Activated CD8-positive, alpha-beta memory T cell treated with anti-CD3 and anti-CD28 coated beads, Interleukin-2, amount 10 ng/mL, durations not matched to agents 7 days and 5 days (primary cell): ENCODE measurements at regions not wholly inside any gene's neighbourhood (a gene's known extent, or its start where the extent isn't known, plus 50 kb on each side); places are given as distances from the start of the nearest gene placed in this dataset.

Experiments
- ATAC-seq: fragments of 150-1000 bp; cut with Tn5 transposase; one replicate; pipeline ENCODE4 v1.10.0; 2021; ENCODE audit warnings: moderate library complexity
- CTCF ChIA-PET: fragments of 350-600 bp; sonication (Branson Sonifier 250); formaldehyde crosslinking; loops from one replicate; lab custom pipeline; 2021; ENCODE audit warnings: antibody characterized with exemption; lab: Charles Lee
- DNase-seq: peaks from one replicate; pipeline ENCODE4 v3.0.0-alpha.2; 2020
- H3K27ac Mint-ChIP-seq: one replicate; pipeline ENCODE4 v1.8.0; 2021; ENCODE audit warnings: mild to moderate bottlenecking, mixed read lengths
- H3K27me3 Mint-ChIP-seq: one replicate; pipeline ENCODE4 v1.8.0; 2021; ENCODE audit warnings: mixed read lengths
- H3K36me3 Mint-ChIP-seq: one replicate; pipeline ENCODE4 v1.8.0; 2021; ENCODE audit warnings: mild to moderate bottlenecking, mixed read lengths
- H3K4me1 Mint-ChIP-seq: one replicate; pipeline ENCODE4 v1.8.0; 2021; ENCODE audit warnings: mixed read lengths
- H3K4me3 Mint-ChIP-seq: one replicate; pipeline ENCODE4 v1.8.0; 2021; ENCODE audit warnings: mild to moderate bottlenecking, moderate library complexity, mixed read lengths
- H3K9me3 Mint-ChIP-seq: one replicate; pipeline ENCODE4 v1.8.0; 2022; ENCODE audit warnings: low read depth, mixed read lengths

- Mint-ChIP-seq H3K27me3 (peaks cover 19% of the 10 kb centered on the region), H3K4me3 (no peak overlapping the region), H3K9me3 (peaks cover 5% of the 10 kb centered on the region), H3K27ac (peak overlapping the region; percentile 92), H3K4me1 (peaks cover 55% of the 10 kb centered on the region), H3K36me3 (peaks cover 45% of the 10 kb centered on the region)
- DNase-seq, result no peak
- peak; percentile 95 for ATAC-seq
- CTCF ChIA-PET, result interaction anchor here (1.0 kb wide), 1 partner anchor 422 kb away, joined by 4 read pairs; the partner anchor contains the start of gene TRIB2
These were observed 422.9 kb upstream of the TRIB2 start for GRCh38 chr2:12293874-12294273.

GRCh38 chr2:12295856-12296519 is 420.7 kb upstream of the TRIB2 start:
- CTCF ChIA-PET, result interaction anchor here (0.6 to 1.5 kb wide), 5 partner anchors 14 to 433 kb away, joined by 3 to 4 read pairs (median 3); partner anchors contain the start of gene TRIB2
- Mint-ChIP-seq H3K4me1 (peaks cover 55% of the 10 kb centered on the region), H3K27ac (peak overlapping the region; percentile 62), H3K9me3 (peaks cover 5% of the 10 kb centered on the region), H3K36me3 (peaks cover 39% of the 10 kb centered on the region), H3K4me3 (no peak overlapping the region), H3K27me3 (peaks cover 11% of the 10 kb centered on the region)
- ATAC-seq (no peak), DNase-seq (no peak)

- H3K36me3 Mint-ChIP-seq, result peaks cover 32% of the 10 kb centered on the region
- ATAC-seq (no peak), DNase-seq (no peak)
- H3K27me3 Mint-ChIP-seq, result peaks cover 6% of the 10 kb centered on the region
- peaks cover 53% of the 10 kb centered on the region for H3K4me1 Mint-ChIP-seq
- H3K9me3 Mint-ChIP-seq, result peaks cover 3% of the 10 kb centered on the region
- H3K4me3 Mint-ChIP-seq, result no peak overlapping the region
- CTCF ChIA-PET, result interaction anchor here (1.0 to 1.5 kb wide), 2 partner anchors 23 to 420 kb away, joined by 3 to 4 read pairs; partner anchors contain the start of gene TRIB2
- H3K27ac Mint-ChIP-seq, result no peak overlapping the region
These were observed 419.8 kb upstream of the TRIB2 start for GRCh38 chr2:12296915-12297314.

GRCh38 chr2:12298352-12298751 is 418.4 kb upstream of the TRIB2 start:
- peaks cover 57% of the 10 kb centered on the region for H3K4me1 Mint-ChIP-seq
- H3K27me3 Mint-ChIP-seq, result peaks cover 6% of the 10 kb centered on the region
- CTCF ChIA-PET, result no interaction called here
- H3K9me3 Mint-ChIP-seq, result peaks cover 3% of the 10 kb centered on the region
- no peak overlapping the region for H3K27ac Mint-ChIP-seq
- ATAC-seq (no peak), DNase-seq (no peak)
- H3K4me3 Mint-ChIP-seq, result no peak overlapping the region
- H3K36me3 Mint-ChIP-seq, result peaks cover 24% of the 10 kb centered on the region

GRCh38 chr2:12299431-12299830 is 417.3 kb upstream of the TRIB2 start:
- peaks cover 9% of the 10 kb centered on the region for H3K27me3 Mint-ChIP-seq
- peaks cover 55% of the 10 kb centered on the region for H3K4me1 Mint-ChIP-seq
- CTCF ChIA-PET, result no interaction called here
- DNase-seq (no peak), ATAC-seq (no peak)
- H3K9me3 Mint-ChIP-seq, result peaks cover 3% of the 10 kb centered on the region
- H3K4me3 Mint-ChIP-seq, result no peak overlapping the region
- H3K27ac Mint-ChIP-seq, result no peak overlapping the region
- peaks cover 19% of the 10 kb centered on the region for H3K36me3 Mint-ChIP-seq

GRCh38 chr2:12300019-12300602 is 416.6 kb upstream of the TRIB2 start:
- Mint-ChIP-seq H3K9me3 (peaks cover 3% of the 10 kb centered on the region), H3K27ac (no peak overlapping the region), H3K27me3 (peaks cover 9% of the 10 kb centered on the region), H3K4me1 (peaks cover 49% of the 10 kb centered on the region), H3K36me3 (peaks cover 16% of the 10 kb centered on the region), H3K4me3 (no peak overlapping the region)
- ATAC-seq (no peak), DNase-seq (no peak)
- CTCF ChIA-PET, result no interaction called here

GRCh38 chr2:12300927-12301326 is 415.8 kb upstream of the TRIB2 start:
- CTCF ChIA-PET, result interaction anchor here (1.7 kb wide), 1 partner anchor 29 kb away, joined by 4 read pairs; no protein-coding TSS in a partner anchor
- DNase-seq (no peak), ATAC-seq (no peak)
- H3K36me3 Mint-ChIP-seq, result peaks cover 13% of the 10 kb centered on the region
- H3K27ac Mint-ChIP-seq, result no peak overlapping the region
- H3K9me3 Mint-ChIP-seq, result peaks cover 3% of the 10 kb centered on the region
- no peak overlapping the region for H3K4me3 Mint-ChIP-seq
- peaks cover 41% of the 10 kb centered on the region for H3K4me1 Mint-ChIP-seq
- peaks cover 7% of the 10 kb centered on the region for H3K27me3 Mint-ChIP-seq

GRCh38 chr2:12302140-12302539 is 414.6 kb upstream of the TRIB2 start:
- H3K36me3 Mint-ChIP-seq, result peaks cover 9% of the 10 kb centered on the region
- CTCF ChIA-PET, result interaction anchor here (1.7 kb wide), 1 partner anchor 30 kb away, joined by 4 read pairs; no protein-coding TSS in a partner anchor
- H3K4me1 Mint-ChIP-seq, result peaks cover 30% of the 10 kb centered on the region
- H3K4me3 Mint-ChIP-seq, result no peak overlapping the region
- no peaks in the 10 kb centered on the region for H3K9me3 Mint-ChIP-seq
- peaks cover 3% of the 10 kb centered on the region for H3K27me3 Mint-ChIP-seq
- no peak for DNase-seq
- no peak overlapping the region for H3K27ac Mint-ChIP-seq
- peak; percentile 47 for ATAC-seq

- Mint-ChIP-seq H3K27me3 (peaks cover 3% of the 10 kb centered on the region), H3K9me3 (no peaks in the 10 kb centered on the region), H3K4me3 (no peak overlapping the region), H3K4me1 (peaks cover 30% of the 10 kb centered on the region), H3K36me3 (peaks cover 7% of the 10 kb centered on the region), H3K27ac (no peak overlapping the region)
- CTCF ChIA-PET, result no interaction called here
- ATAC-seq (no peak), DNase-seq (no peak)
These were observed 414.0 kb upstream of the TRIB2 start for GRCh38 chr2:12302691-12303090.

- H3K4me1 Mint-ChIP-seq, result peaks cover 30% of the 10 kb centered on the region
- H3K36me3 Mint-ChIP-seq, result peaks cover 6% of the 10 kb centered on the region
- CTCF ChIA-PET, result interaction anchor here (1.2 kb wide), 1 partner anchor 413 kb away, joined by 3 read pairs; no protein-coding TSS in a partner anchor
- peaks cover 3% of the 10 kb centered on the region for H3K27me3 Mint-ChIP-seq
- DNase-seq (peak; percentile 66), ATAC-seq (peak; percentile 61)
- no peak overlapping the region for H3K4me3 Mint-ChIP-seq
- peak overlapping the region; percentile 39 for H3K27ac Mint-ChIP-seq
- no peaks in the 10 kb centered on the region for H3K9me3 Mint-ChIP-seq
These were observed 413.3 kb upstream of the TRIB2 start for GRCh38 chr2:12303181-12304030.

GRCh38 chr2:12304564-12305171 is 412.1 kb upstream of the TRIB2 start:
- H3K36me3 Mint-ChIP-seq, result peaks cover 6% of the 10 kb centered on the region
- DNase-seq, result no peak
- H3K27me3 Mint-ChIP-seq, result peaks cover 3% of the 10 kb centered on the region
- CTCF ChIA-PET, result interaction anchor here (0.5 to 1.2 kb wide), 2 partner anchors 412 to 1044 kb away, joined by 3 read pairs; no protein-coding TSS in a partner anchor
- H3K4me3 Mint-ChIP-seq, result no peak overlapping the region
- H3K4me1 Mint-ChIP-seq, result peaks cover 33% of the 10 kb centered on the region
- no peak for ATAC-seq
- H3K27ac Mint-ChIP-seq, result peak overlapping the region; percentile 45
- no peaks in the 10 kb centered on the region for H3K9me3 Mint-ChIP-seq

- H3K27me3 Mint-ChIP-seq, result peaks cover 3% of the 10 kb centered on the region
- DNase-seq, result no peak
- no peak overlapping the region for H3K27ac Mint-ChIP-seq
- H3K36me3 Mint-ChIP-seq, result peaks cover 6% of the 10 kb centered on the region
- no peak for ATAC-seq
- H3K4me3 Mint-ChIP-seq, result no peak overlapping the region
- CTCF ChIA-PET, result no interaction called here
- H3K9me3 Mint-ChIP-seq, result no peaks in the 10 kb centered on the region
- peaks cover 37% of the 10 kb centered on the region for H3K4me1 Mint-ChIP-seq
These were observed 410.8 kb upstream of the TRIB2 start for GRCh38 chr2:12305931-12306330.

GRCh38 chr2:12310399-12310798 is 406.3 kb upstream of the TRIB2 start:
- no peak for ATAC-seq
- Mint-ChIP-seq H3K4me1 (peaks cover 28% of the 10 kb centered on the region), H3K27me3 (no peaks in the 10 kb centered on the region), H3K36me3 (peaks cover 1% of the 10 kb centered on the region), H3K4me3 (no peak overlapping the region), H3K9me3 (no peaks in the 10 kb centered on the region), H3K27ac (no peak overlapping the region)
- CTCF ChIA-PET, result interaction anchor here (1.3 kb wide), 1 partner anchor 15 kb away, joined by 3 read pairs; no protein-coding TSS in a partner anchor
- no peak for DNase-seq
